GM21786 (cell line): ENCODE measurements at regions not wholly inside any gene's neighbourhood (a gene's known extent, or its start where the extent isn't known, plus 50 kb on each side); places are given as distances from the start of the nearest gene placed in this dataset.

Source experiments
- ATAC-seq: cut with Tn5 transposase; IDR thresholded peaks from one replicate; pipeline ENCODE4 v1.9.1; 2021; ENCODE audit not compliant: unreplicated experiment

- no peak for ATAC-seq
Observed at GRCh38 chr4:95674521-95674981, 125.8 kb upstream of the UNC5C start.

- ATAC-seq: no peak
Observed at GRCh38 chr4:95672811-95673210, 124.0 kb upstream of the UNC5C start.

GRCh38 chr4:95660719-95661118, 111.9 kb upstream of the UNC5C start:
- no peak for ATAC-seq

GRCh38 chr4:95651891-95652290, 103.1 kb upstream of the UNC5C start:
- ATAC-seq: no peak

GRCh38 chr4:95644417-95644816, 95.6 kb upstream of the UNC5C start:
- ATAC-seq: no peak

- no peak for ATAC-seq
Observed at GRCh38 chr4:95643627-95644026, 94.9 kb upstream of the UNC5C start.

- ATAC-seq: no peak
Observed at GRCh38 chr4:95641571-95641970, 92.8 kb upstream of the UNC5C start.

- ATAC-seq: no peak
Observed at GRCh38 chr4:95640311-95640710, 91.5 kb upstream of the UNC5C start.

GRCh38 chr4:95638920-95639501, 90.2 kb upstream of the UNC5C start:
- no peak for ATAC-seq

GRCh38 chr4:95637043-95637600, 88.3 kb upstream of the UNC5C start:
- no peak for ATAC-seq

- no peak for ATAC-seq
Observed at GRCh38 chr4:95636061-95636460, 87.3 kb upstream of the UNC5C start.

GRCh38 chr4:95627709-95628108, 78.9 kb upstream of the UNC5C start:
- no peak for ATAC-seq

- ATAC-seq: no peak
Observed at GRCh38 chr4:95627024-95627605, 78.3 kb upstream of the UNC5C start.

GRCh38 chr4:95625020-95625419, 76.2 kb upstream of the UNC5C start:
- no peak for ATAC-seq

GRCh38 chr4:95619525-95620443, 71.0 kb upstream of the UNC5C start:
- ATAC-seq: no peak

GRCh38 chr4:95614684-95615205, 66.0 kb upstream of the UNC5C start:
- ATAC-seq: no peak

- ATAC-seq: no peak
Observed at GRCh38 chr4:95610061-95610569, 61.3 kb upstream of the UNC5C start.

- ATAC-seq: no peak
Observed at GRCh38 chr4:95606739-95607138, 58.0 kb upstream of the UNC5C start.

- no peak for ATAC-seq
Observed at GRCh38 chr4:95603393-95603792, 54.6 kb upstream of the UNC5C start.

GRCh38 chr4:95602872-95603271, 54.1 kb upstream of the UNC5C start:
- no peak for ATAC-seq

- no peak for ATAC-seq
Observed at GRCh38 chr4:95601356-95601755, 52.6 kb upstream of the UNC5C start.
